Panc1 (cell line): ENCODE measurements at regions not wholly inside any gene's neighbourhood (a gene's known extent, or its start where the extent isn't known, plus 50 kb on each side); places are given as distances from the start of the nearest gene placed in this dataset.

ENCODE experiments used
- ATAC-seq: fragments of 200-7000 bp; cut with Tn5 transposase; 2 replicates; pipeline ENCODE4 v1.9.1; 2020; ENCODE audit warnings: mild to moderate bottlenecking, moderate library complexity
- BruUV-seq: library from RNA; stranded (reverse); fragments of 400-500 nt; replicated peaks from 2 replicates; lab custom pipeline; 2021; lab: Mats Ljungman, UMichigan
- CTCF ChIA-PET: fragments of 300-600 bp; sonication (Branson Sonifier 250); formaldehyde crosslinking; loops from one replicate; lab custom pipeline; 2022; ENCODE audit warnings: antibody characterized with exemption; lab: Charles Lee
- POLR2A ChIA-PET: fragments of 300-600 bp; sonication (Branson Sonifier 250); formaldehyde crosslinking; loops from one replicate; lab custom pipeline; 2022; ENCODE audit warnings: antibody characterized with exemption; lab: Charles Lee
- DNase-seq: peaks from one replicate; pipeline ENCODE4 v3.0.0-alpha.2; 2010; ENCODE audit warnings: low read depth, low spot score
- H3K27ac ChIP-seq: 2 replicates; pipeline ENCODE4 v1.5.1; 2011; ENCODE audit warnings: mild to moderate bottlenecking, low read length, inconsistent platforms
- H3K27me3 ChIP-seq: fragments of 200-500 bp; sonication (Bioruptor generic); 2 replicates; pipeline ENCODE4 v1.6.0; 2014; ENCODE audit warnings: low read length, inconsistent platforms; ENCODE audit not compliant: control insufficient read depth, insufficient read depth
- H3K36me3 ChIP-seq: fragments of 200-500 bp; sonication (Bioruptor generic); 2 replicates; pipeline ENCODE4 v1.5.1; 2014; ENCODE audit warnings: inconsistent platforms, mild to moderate bottlenecking, low read length, moderate library complexity; ENCODE audit not compliant: control insufficient read depth, insufficient read depth
- H3K4me1 ChIP-seq: 2 replicates; pipeline ENCODE4 v1.5.1; 2011; ENCODE audit warnings: inconsistent platforms, mild to moderate bottlenecking, low read length, moderate library complexity; ENCODE audit not compliant: control insufficient read depth, insufficient read depth
- H3K4me3 ChIP-seq, 2 experiments: 2 replicates each; pipeline ENCODE4 v1.5.1; 2011 to 2012; ENCODE audit warnings: low read depth in 2 of 2, low read length in 2 of 2, mild to moderate bottlenecking in 2 of 2, inconsistent platforms in 1 of 2, moderate library complexity in 1 of 2
- H3K9me3 ChIP-seq: fragments of 200-500 bp; sonication (Bioruptor generic); 2 replicates; pipeline ENCODE4 v1.5.1; 2014; ENCODE audit warnings: low read depth, mild to moderate bottlenecking, inconsistent platforms, low read length, moderate library complexity; ENCODE audit not compliant: control insufficient read depth, insufficient read depth
- CTCF ChIP-seq: fragments of 450-650 bp; IDR thresholded peaks from 2 replicates; pipeline ENCODE4 v1.5.1; 2017; ENCODE audit warnings: mild to moderate bottlenecking
- POLR2AphosphoS5 ChIP-seq: IDR thresholded peaks from 2 replicates; pipeline ENCODE4 v1.6.1; 2012; ENCODE audit warnings: mild to moderate bottlenecking, low read depth, low read length, moderate library complexity
- REST ChIP-seq, 2 experiments: IDR thresholded peaks; 2 replicates each; pipeline ENCODE4 v1.6.1; 2011 to 2012; ENCODE audit warnings: low read depth in 2 of 2, control low read depth in 1 of 2, low read length in 1 of 2, mild to moderate bottlenecking in 1 of 2, moderate library complexity in 1 of 2; ENCODE audit not compliant: insufficient read depth in 1 of 2
- SIN3A ChIP-seq: IDR thresholded peaks from 2 replicates; pipeline ENCODE4 v1.6.1; 2012; ENCODE audit warnings: low read depth, mild to moderate bottlenecking, low read length, moderate library complexity, borderline replicate concordance; ENCODE audit not compliant: insufficient read depth
- TCF7L2 ChIP-seq: IDR thresholded peaks from 2 replicates; pipeline ENCODE4 v1.6.1; 2011; ENCODE audit warnings: mild to moderate bottlenecking, low read depth, low read length, inconsistent platforms
- in situ Hi-C: cut with HindIII; loops from 2 replicates; pipeline ENCODE4 v1.10.0; 2016; ENCODE audit warnings: low sequenced_read_pairs, low pct_unique_long_range_greater_than_20kb
- intact Hi-C: fragments of 100-400 bp; cut with micrococcal nuclease; formaldehyde crosslinking; loops from one replicate; pipeline ENCODE4 v1.10.0; 2022; ENCODE audit not compliant: unreplicated experiment

GRCh38 chr2:7436096-7436906 lies 519.1 kb downstream of the RNF144A start:
- in situ Hi-C loops = no loop called here
- Histone ChIP-seq H3K27me3 (no peaks in the 10 kb centered on the region), H3K4me3 (no peak overlapping the region), H3K9me3 (no peaks in the 10 kb centered on the region), H3K36me3 (no peaks in the 10 kb centered on the region), H3K27ac (no peak overlapping the region), H3K4me1 (no peaks in the 10 kb centered on the region)
- no peak for ATAC-seq
- POLR2A ChIA-PET = no interaction called here
- CTCF ChIA-PET = no interaction called here
- DNase-seq = no peak
- intact Hi-C loops = no loop called here
- TF ChIP-seq SIN3A = no peak
- TF ChIP-seq TCF7L2 = no peak
- no peak for TF ChIP-seq REST (IDR thresholded peaks at IDR 0.05; ENCODE audit: insufficient read depth in 1 of 2, low read depth in 2 of 2, low read length in 1 of 2)
- BruUV-seq = no TSS peak

- TF ChIP-seq TCF7L2 (no peak), POLR2AphosphoS5 (no peak), SIN3A (no peak), CTCF (no peak), REST (IDR thresholded peaks at IDR 0.05; ENCODE audit: insufficient read depth in 1 of 2, low read depth in 2 of 2, low read length in 1 of 2) (no peak)
- H3K4me3 ChIP-seq = no peak overlapping the region
- ChIA-PET CTCF (no interaction called here), POLR2A (no interaction called here)
- H3K27ac ChIP-seq = no peak overlapping the region
- H3K4me1 ChIP-seq = no peaks in the 10 kb centered on the region
- in situ Hi-C loops (no loop called here), intact Hi-C loops (no loop called here)
- no peaks in the 10 kb centered on the region for H3K9me3 ChIP-seq
- no peaks in the 10 kb centered on the region for H3K27me3 ChIP-seq
- H3K36me3 ChIP-seq = no peaks in the 10 kb centered on the region
- no peak for DNase-seq
- ATAC-seq = no peak
- BruUV-seq = no TSS peak
These were observed 519.9 kb downstream of the RNF144A start for GRCh38 chr2:7437141-7437540.
